BLaER1 treated with 17β-estradiol and CSF1 and Interleukin-3, amounts not matched to agents 10 nM and 100 nM (cell line): ENCODE measurements at regions not wholly inside any gene's neighbourhood (a gene's known extent, or its start where the extent isn't known, plus 50 kb on each side); places are given as distances from the start of the nearest gene placed in this dataset.

ENCODE experiments used
- H3K27ac ChIP-seq, 11 experiments: shearing (Covaris generic); formaldehyde crosslinking; 2 replicates each; pipeline ENCODE4 v1.8.1; 2022
- H3K27me3 ChIP-seq, 11 experiments: shearing (Covaris generic); formaldehyde crosslinking; 2 replicates each; pipeline ENCODE4 v1.8.1; 2022
- H3K36me3 ChIP-seq, 11 experiments: shearing (Covaris generic); formaldehyde crosslinking; 2 replicates each; pipeline ENCODE4 v1.8.1; 2022
- H3K4me1 ChIP-seq, 10 experiments: shearing (Covaris generic); formaldehyde crosslinking; 2 replicates each; pipeline ENCODE4 v1.8.1; 2022
- H3K4me2 ChIP-seq, 11 experiments: shearing (Covaris generic); formaldehyde crosslinking; 2 replicates each; pipeline ENCODE4 v1.8.1; 2022
- H3K4me3 ChIP-seq, 10 experiments: shearing (Covaris generic); formaldehyde crosslinking; 2 replicates each; pipeline ENCODE4 v1.8.1; 2022
- H3K9ac ChIP-seq, 11 experiments: shearing (Covaris generic); formaldehyde crosslinking; 2 replicates each; pipeline ENCODE4 v1.8.1; 2022
- H3K9me3 ChIP-seq, 11 experiments: shearing (Covaris generic); formaldehyde crosslinking; replicated peaks in 1 of 11; 2 replicates each; pipeline ENCODE4 v1.8.1; 2022
- H4K20me1 ChIP-seq, 11 experiments: shearing (Covaris generic); formaldehyde crosslinking; 2 replicates each; pipeline ENCODE4 v1.8.1; 2022
- Cebpa-rat ChIP-seq, 11 experiments: shearing (Covaris generic); IDR thresholded peaks; 2 replicates each; pipeline ENCODE4 v1.8.1; 2022

DNA sequence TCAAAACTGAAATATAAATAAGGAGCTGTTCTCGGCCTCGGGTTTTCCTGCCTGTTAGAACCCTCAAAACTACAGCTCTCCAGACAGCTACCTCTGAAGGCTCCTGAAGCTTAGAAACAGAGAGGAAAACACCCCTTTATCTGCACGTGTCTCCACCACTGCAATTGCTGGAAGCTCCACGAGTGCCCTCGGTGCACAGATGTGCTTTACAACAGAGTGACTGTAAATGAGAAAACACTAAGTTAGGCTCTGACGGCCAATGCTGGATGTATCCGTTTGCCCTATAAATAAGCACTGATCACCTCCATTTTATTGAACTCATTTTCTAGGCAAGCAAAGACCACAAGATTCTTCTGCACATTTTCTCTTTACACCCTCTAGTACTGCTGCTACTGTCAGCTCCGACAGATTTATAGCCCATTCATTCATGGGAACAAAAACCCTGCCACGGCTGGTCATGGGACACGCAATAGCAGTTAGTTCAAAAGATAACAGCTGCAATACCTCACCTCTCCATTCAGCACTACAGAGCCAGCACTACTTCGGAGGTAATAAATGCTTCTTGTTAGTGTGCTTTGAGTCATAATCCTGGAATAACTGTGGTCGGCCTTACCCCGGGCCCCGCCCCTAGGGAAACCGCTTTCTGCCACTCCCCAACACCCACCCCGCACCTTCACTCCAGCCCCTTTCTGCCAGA lies 241.1 kb upstream of the ZNF507 start:
- Histone ChIP-seq H3K4me2 (peak overlapping the region in 1 of 11 experiments; percentile 1; a peak in 1 of 22 replicates), H3K4me1 (peaks cover 0 to 8% (median 0%) of the 10 kb centered on the region in 10 experiments; a peak in 2 of 20 replicates), H4K20me1 (no peaks in the 10 kb centered on the region), H3K27me3 (no peaks in the 10 kb centered on the region), H3K27ac (no peak overlapping the region), H3K36me3 (no peaks in the 10 kb centered on the region), H3K9me3 (peaks cover 16 to 25% (median 20%) of the 10 kb centered on the region in 11 experiments), H3K4me3 (no peak overlapping the region), H3K9ac (no peak overlapping the region)
- TF ChIP-seq Cebpa-rat (IDR thresholded peaks at IDR 0.05): no peak

DNA sequence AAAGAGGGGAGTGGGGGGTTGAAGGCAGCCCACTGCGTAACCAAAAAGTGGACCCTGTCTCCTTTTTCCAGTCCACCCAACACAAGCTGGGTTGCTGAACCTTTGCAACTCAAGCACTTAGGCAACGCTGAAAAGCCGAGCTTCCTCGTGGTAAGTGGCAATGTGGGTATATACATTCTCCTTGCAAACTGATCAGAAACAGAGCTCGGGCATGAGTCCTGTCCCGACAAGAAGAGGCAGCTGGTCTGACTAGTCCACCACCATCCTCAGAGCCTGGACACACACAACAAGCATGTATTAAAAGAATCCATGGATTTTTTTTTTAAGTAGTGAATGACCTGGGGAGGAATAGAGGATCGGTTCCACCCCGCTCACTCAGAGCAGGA lies 240.6 kb upstream of the ZNF507 start:
- H3K36me3 ChIP-seq: no peaks in the 10 kb centered on the region
- TF ChIP-seq Cebpa-rat (IDR thresholded peaks at IDR 0.05): no peak
- no peak overlapping the region for H3K4me3 ChIP-seq
- no peak overlapping the region for H3K27ac ChIP-seq
- no peaks in the 10 kb centered on the region for H4K20me1 ChIP-seq
- peak overlapping the region in 1 of 11 experiments; percentile 1; a peak in 1 of 22 replicates for H3K4me2 ChIP-seq
- peaks cover 0 to 8% (median 0%) of the 10 kb centered on the region in 10 experiments; a peak in 2 of 20 replicates for H3K4me1 ChIP-seq
- H3K27me3 ChIP-seq: no peaks in the 10 kb centered on the region
- no peak overlapping the region for H3K9ac ChIP-seq
- peaks cover 11 to 20% (median 14%) of the 10 kb centered on the region in 11 experiments for H3K9me3 ChIP-seq

DNA sequence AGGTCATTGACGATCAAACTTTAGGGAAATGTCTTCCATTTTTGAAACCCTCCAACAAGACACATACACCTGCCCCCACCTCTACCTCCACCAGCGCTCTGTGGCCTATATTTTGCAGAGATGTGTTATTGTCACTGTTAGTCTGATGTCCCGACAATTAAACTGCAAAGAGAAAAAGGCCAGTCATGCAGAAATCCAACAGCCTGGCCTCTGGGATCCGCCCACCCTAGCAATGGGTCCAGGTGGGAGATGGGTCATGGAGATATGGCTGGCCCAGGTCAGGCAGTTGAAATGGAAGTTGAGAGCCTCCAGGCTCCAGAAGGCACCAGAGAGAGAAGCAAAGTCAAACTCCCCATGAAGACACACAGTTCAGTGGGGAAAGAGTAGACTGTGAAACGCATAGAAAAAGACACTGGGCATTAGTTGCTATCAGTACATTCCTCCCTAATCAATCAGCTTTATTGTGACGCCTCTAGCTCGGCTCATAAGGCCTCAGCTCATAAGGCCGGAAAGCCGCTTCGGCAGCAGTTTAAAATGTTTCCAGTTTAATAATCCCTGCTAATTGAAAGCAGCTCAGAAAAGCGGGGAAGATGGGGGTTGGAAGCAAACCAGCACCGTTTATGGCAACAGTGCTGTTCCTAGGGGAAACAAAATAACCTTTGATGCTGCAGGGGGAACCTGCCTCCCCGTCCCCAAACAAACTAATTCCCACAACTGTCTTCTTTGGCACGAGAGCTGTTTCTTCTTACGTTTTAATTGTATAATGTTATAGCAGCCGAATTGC lies 239.7 kb upstream of the ZNF507 start:
- Histone ChIP-seq H3K4me2 (no peak overlapping the region), H3K27me3 (no peaks in the 10 kb centered on the region), H3K9me3 (peaks cover 2 to 13% (median 6%) of the 10 kb centered on the region in 11 experiments; a peak in 20 of 22 replicates), H3K36me3 (no peaks in the 10 kb centered on the region), H3K4me3 (no peak overlapping the region), H3K4me1 (peaks cover 0 to 8% (median 0%) of the 10 kb centered on the region in 10 experiments; a peak in 2 of 20 replicates), H4K20me1 (no peaks in the 10 kb centered on the region), H3K27ac (no peak overlapping the region), H3K9ac (no peak overlapping the region)
- TF ChIP-seq Cebpa-rat (IDR thresholded peaks at IDR 0.05): no peak

DNA sequence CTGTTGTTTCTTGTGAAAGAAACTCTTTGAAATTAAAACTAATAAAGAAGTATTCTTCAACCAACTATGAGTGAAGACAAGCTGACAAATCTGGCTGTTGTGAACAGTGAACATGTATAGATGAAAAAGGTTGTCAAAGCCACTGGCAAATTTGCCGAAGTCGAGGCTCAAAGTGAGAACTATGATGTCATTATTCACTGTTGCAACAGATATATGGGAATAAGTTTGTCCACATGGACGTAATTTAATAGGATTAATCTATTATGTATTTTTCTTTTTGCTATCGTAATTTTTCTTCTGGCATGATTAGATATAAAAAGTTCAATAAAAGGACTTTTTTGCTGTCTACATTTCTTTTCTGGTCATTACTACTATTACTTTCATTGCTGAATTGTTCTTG lies 223.2 kb upstream of the ZNF507 start:
- no peak overlapping the region for H3K9ac ChIP-seq
- no peaks in the 10 kb centered on the region for H3K36me3 ChIP-seq
- peak overlapping the region in 3 of 11 experiments; percentile 43 to 65 (median 43); a peak in 4 of 22 replicates for H3K27ac ChIP-seq
- H3K4me3 ChIP-seq: no peak overlapping the region
- peaks cover 10 to 39% (median 32%) of the 10 kb centered on the region in 10 experiments for H3K4me1 ChIP-seq
- H4K20me1 ChIP-seq: no peaks in the 10 kb centered on the region
- no peaks in the 10 kb centered on the region for H3K27me3 ChIP-seq
- no peak for TF ChIP-seq Cebpa-rat (IDR thresholded peaks at IDR 0.05)
- H3K4me2 ChIP-seq: no peak overlapping the region
- peaks cover 4 to 26% (median 18%) of the 10 kb centered on the region in 11 experiments; a peak in 17 of 22 replicates for H3K9me3 ChIP-seq

DNA sequence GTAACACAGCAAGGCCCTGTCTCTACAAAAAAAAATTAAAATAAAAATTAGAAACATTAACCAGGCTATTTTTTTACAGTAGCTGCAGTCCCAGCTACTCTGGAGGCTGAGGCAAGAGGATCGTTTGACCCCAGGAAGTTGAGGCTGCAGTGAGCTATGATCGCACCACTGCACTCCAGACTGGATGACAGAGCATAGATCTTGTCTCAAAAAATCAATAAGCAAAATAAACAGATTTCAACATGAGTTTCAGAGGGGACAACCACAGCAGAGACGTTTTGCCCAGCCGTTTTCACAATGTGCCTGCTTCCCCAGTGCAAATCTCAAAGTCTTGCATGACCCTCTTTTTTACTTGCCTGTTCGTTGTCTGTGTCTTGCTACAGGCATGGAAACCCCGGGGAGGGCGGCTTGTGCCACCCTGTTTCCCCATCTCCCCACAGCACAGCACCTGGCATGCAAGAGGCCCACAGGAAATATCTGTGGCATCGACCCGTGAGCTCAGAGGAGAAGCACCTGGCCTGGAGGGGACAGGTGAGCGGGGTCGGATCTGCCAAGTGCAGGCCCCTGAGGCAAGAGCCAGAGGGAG lies 222.0 kb upstream of the ZNF507 start:
- Histone ChIP-seq H3K4me3 (no peak overlapping the region), H4K20me1 (no peaks in the 10 kb centered on the region), H3K9ac (peak overlapping the region in 1 of 11 experiments; percentile 25; a peak in 2 of 22 replicates), H3K27ac (peak overlapping the region in 5 of 11 experiments; percentile 18 to 71 (median 65); a peak in 7 of 22 replicates), H3K27me3 (no peaks in the 10 kb centered on the region), H3K9me3 (peaks cover 0 to 14% (median 7%) of the 10 kb centered on the region in 11 experiments; a peak in 9 of 22 replicates), H3K36me3 (no peaks in the 10 kb centered on the region), H3K4me1 (peaks cover 10 to 39% (median 32%) of the 10 kb centered on the region in 10 experiments), H3K4me2 (peak overlapping the region in 9 of 11 experiments; percentile 12 to 69 (median 52); a peak in 17 of 22 replicates)
- peak in 5 of 11 experiments; percentile 29 to 82 (median 69); a peak in 7 of 22 replicates for TF ChIP-seq Cebpa-rat (IDR thresholded peaks at IDR 0.05)

DNA sequence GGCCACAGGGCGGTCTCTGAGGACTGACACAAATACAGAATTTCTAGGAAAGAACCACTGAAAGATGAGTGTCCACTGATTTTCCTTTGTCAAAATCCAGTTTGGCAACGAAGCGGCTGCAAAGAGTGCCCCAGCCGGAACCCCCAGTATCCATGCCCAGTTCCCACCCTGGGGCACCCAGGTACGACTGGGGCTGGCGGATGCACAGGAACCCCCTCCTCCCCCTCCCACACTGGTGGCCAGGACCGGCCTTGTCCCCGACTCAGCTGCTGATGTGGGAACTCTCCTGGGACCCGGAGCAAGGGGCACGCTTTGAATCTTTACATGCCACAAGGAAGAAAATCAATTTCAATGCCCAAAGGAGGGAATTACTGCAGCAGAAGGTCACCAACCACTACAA lies 220.8 kb upstream of the ZNF507 start:
- Histone ChIP-seq H3K27ac (peak overlapping the region in 5 of 11 experiments; percentile 18 to 71 (median 65); a peak in 7 of 22 replicates), H3K9ac (no peak overlapping the region; a peak in 2 of 22 replicates), H3K9me3 (peaks cover 0 to 13% (median 6%) of the 10 kb centered on the region in 11 experiments; a peak in 6 of 22 replicates), H4K20me1 (no peaks in the 10 kb centered on the region), H3K4me2 (peak overlapping the region in 5 of 11 experiments; percentile 27 to 71 (median 55); a peak in 6 of 22 replicates), H3K4me1 (peaks cover 10 to 39% (median 32%) of the 10 kb centered on the region in 10 experiments), H3K4me3 (no peak overlapping the region), H3K27me3 (no peaks in the 10 kb centered on the region), H3K36me3 (no peaks in the 10 kb centered on the region)
- TF ChIP-seq Cebpa-rat (IDR thresholded peaks at IDR 0.05): no peak

DNA sequence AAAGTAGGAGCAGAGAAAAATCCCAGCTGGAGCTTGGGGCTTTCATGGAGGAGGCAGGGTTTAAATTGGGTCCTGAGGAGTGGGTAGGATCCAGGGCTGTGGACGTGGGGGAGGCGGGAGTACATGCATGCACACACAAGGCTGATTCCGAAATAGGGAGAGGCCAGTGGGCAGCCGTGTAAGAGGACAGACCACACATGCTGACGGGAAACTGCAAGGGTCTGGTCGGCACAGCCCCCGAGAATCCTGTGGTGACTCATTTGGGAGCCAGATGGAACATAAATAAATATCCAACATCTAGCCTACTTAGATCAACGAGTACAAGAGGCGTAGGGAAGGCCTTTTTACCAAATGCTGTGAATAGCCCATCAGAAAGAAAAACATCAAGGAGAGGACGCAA lies 216.3 kb upstream of the ZNF507 start:
- Histone ChIP-seq H4K20me1 (no peaks in the 10 kb centered on the region), H3K4me2 (no peak overlapping the region), H3K4me1 (peaks cover 10 to 25% (median 21%) of the 10 kb centered on the region in 10 experiments), H3K36me3 (no peaks in the 10 kb centered on the region), H3K27ac (no peak overlapping the region), H3K9me3 (0 out of 22 replicates have a peak, but pooled peaks cover 0 to 4% (median 0%) of the 10 kb centered on the region in 11 experiments), H3K4me3 (no peak overlapping the region), H3K27me3 (no peaks in the 10 kb centered on the region), H3K9ac (no peak overlapping the region)
- no peak for TF ChIP-seq Cebpa-rat (IDR thresholded peaks at IDR 0.05)

DNA sequence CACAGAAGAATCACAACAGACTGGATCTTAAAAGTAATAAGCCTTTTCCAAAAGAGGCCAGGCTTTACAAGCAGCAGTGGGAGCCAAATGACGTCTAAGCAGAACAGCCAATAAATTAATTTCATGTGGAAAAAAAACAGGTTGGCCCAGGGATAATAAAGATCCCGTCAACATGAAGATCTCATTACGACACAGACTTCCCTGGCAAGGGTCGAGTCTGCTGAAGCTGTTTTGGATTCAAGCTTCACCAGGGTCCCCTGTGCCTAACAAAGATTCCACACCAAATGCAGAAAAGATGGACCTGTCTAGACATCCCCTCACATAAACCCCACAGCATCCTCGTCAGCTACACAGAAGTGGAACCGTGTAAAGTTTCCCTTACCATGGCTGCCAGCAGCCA lies 215.1 kb upstream of the ZNF507 start:
- H3K9me3 ChIP-seq: 0 out of 22 replicates have a peak, but pooled peaks cover 0 to 4% (median 0%) of the 10 kb centered on the region in 11 experiments
- no peak for TF ChIP-seq Cebpa-rat (IDR thresholded peaks at IDR 0.05)
- peaks cover 10 to 17% (median 14%) of the 10 kb centered on the region in 10 experiments for H3K4me1 ChIP-seq
- no peak overlapping the region for H3K4me3 ChIP-seq
- no peaks in the 10 kb centered on the region for H4K20me1 ChIP-seq
- H3K4me2 ChIP-seq: no peak overlapping the region
- H3K36me3 ChIP-seq: no peaks in the 10 kb centered on the region
- H3K27ac ChIP-seq: no peak overlapping the region
- no peak overlapping the region for H3K9ac ChIP-seq
- H3K27me3 ChIP-seq: no peaks in the 10 kb centered on the region
